ENCODE measurements at regions not wholly inside any gene's neighbourhood (a gene's known extent, or its start where the extent isn't known, plus 50 kb on each side); places are given as distances from the start of the nearest gene placed in this dataset.

DNA sequence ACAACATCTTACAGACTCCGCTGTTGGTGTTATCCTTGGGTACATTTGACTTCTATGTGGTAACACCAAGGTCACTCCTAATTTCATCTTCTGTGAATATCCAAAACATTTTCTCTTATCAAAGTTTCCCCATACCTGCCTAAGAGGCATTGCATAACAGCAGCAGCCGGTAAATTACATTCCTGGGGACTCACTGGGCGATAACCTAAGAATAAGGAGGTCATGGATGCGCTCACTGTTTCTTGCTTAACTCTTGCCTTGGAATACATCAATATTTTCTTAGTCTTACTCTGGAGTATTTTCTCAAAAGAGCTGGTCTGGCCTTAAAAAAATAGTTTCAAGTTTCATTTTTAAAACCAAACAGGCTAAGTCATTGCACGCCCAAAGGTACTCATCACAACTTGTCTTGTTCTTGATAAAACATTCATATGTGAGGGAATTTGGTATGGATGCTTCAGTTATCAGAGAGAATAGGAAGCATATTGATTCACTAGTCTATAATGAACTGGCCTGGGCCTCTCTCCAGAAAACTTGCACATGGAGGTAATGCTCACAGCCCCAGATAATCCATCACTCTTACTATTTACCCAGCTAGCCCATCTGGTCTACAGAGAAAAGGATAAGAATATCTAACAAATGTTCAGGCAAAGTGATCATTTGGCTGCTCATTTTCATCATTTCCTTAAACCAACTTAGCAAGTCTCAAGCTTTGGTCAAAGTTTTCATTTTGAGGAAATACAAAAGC lies 235.0 kb upstream of the ERCC4 start:
- TF ChIP-seq, protein P1, sequence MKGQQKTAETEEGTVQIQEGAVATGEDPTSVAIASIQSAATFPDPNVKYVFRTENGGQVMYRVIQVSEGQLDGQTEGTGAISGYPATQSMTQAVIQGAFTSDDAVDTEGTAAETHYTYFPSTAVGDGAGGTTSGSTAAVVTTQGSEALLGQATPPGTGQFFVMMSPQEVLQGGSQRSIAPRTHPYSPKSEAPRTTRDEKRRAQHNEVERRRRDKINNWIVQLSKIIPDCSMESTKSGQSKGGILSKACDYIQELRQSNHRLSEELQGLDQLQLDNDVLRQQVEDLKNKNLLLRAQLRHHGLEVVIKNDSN (IDR thresholded peaks at IDR 0.05; ENCODE audit: borderline replicate concordance, extremely low read length, insufficient read depth, low read depth, low read length): no peak
- TF ChIP-seq RAD51 (IDR thresholded peaks at IDR 0.05) (no peak), SMC3 (IDR thresholded peaks at IDR 0.05; ENCODE audit: borderline replicate concordance, low read length) (no peak), NRF1 (conservative IDR thresholded peaks at IDR 0.05; ENCODE audit: low read depth, low read length) (no peak), EP300 (IDR thresholded peaks at IDR 0.05; ENCODE audit: borderline replicate concordance in 1 of 2, control insufficient read depth in 1 of 2, low read depth in 2 of 2, low read length in 2 of 2) (no peak), POLR2A (IDR thresholded peaks at IDR 0.05; ENCODE audit: low read depth, low read length) (no peak), CBX5 (IDR thresholded peaks at IDR 0.05; ENCODE audit: low read depth) (no peak)
- TF ChIP-seq, protein P2, sequence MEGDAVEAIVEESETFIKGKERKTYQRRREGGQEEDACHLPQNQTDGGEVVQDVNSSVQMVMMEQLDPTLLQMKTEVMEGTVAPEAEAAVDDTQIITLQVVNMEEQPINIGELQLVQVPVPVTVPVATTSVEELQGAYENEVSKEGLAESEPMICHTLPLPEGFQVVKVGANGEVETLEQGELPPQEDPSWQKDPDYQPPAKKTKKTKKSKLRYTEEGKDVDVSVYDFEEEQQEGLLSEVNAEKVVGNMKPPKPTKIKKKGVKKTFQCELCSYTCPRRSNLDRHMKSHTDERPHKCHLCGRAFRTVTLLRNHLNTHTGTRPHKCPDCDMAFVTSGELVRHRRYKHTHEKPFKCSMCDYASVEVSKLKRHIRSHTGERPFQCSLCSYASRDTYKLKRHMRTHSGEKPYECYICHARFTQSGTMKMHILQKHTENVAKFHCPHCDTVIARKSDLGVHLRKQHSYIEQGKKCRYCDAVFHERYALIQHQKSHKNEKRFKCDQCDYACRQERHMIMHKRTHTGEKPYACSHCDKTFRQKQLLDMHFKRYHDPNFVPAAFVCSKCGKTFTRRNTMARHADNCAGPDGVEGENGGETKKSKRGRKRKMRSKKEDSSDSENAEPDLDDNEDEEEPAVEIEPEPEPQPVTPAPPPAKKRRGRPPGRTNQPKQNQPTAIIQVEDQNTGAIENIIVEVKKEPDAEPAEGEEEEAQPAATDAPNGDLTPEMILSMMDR (IDR thresholded peaks at IDR 0.05 in 2 of 3, conservative IDR thresholded peaks at IDR 0.05 in 1 of 3; ENCODE audit: control insufficient read depth in 2 of 3, extremely low read depth in 1 of 3, insufficient read depth in 1 of 3, low read depth in 3 of 3, low read length in 3 of 3): no peak
